ENCODE measurements at regions not wholly inside any gene's neighbourhood (a gene's known extent, or its start where the extent isn't known, plus 50 kb on each side); places are given as distances from the start of the nearest gene placed in this dataset.

DNA sequence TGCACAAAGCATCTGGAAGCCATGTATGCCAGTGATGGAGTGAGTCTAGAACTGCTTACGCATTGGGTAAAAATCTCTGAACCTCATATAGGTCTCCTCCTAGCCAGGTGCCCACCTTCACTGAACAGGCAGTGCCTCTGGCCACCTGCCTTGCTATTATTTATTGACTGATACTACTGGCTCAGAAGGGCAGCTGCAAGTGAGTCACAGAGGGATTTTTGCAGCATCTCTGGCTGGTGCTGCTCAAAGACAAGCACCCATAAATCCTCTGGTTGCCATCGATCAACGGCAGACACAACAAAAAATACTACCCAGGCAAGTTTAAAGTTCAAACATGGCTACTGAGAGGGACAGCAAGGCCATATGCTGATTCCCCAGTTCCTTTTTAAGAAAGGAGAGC, 279.4 kb downstream of the UBE3D start:
- CTCF ChIA-PET: no interaction called here
- H3K9me2 ChIP-seq (ENCODE audit: insufficient read depth): no peaks in the 10 kb centered on the region
- H3K4me1 ChIP-seq (ENCODE audit: control insufficient read depth in 1 of 2, insufficient read depth in 2 of 2, low read length in 2 of 2): no peaks in the 10 kb centered on the region
- no peaks in the 10 kb centered on the region for H3K9me3 ChIP-seq (ENCODE audit: control insufficient read depth in 1 of 2, insufficient read depth in 1 of 2, low read depth in 1 of 2, low read length in 2 of 2)
- no peaks in the 10 kb centered on the region for H3K79me2 ChIP-seq (ENCODE audit: insufficient read depth, low read length)
- BruUV-seq (replicated peaks): no TSS peak
- RAD21 ChIA-PET (ENCODE audit: low non-redundant PET in 1 of 2, low total read pairs in 2 of 2, uncharacterized antibody in 2 of 2, unreplicated experiment in 2 of 2): no interaction called here
- H3K27ac ChIP-seq (ENCODE audit: low read depth, low read length): no peak overlapping the region
- POLR2A ChIA-PET: no interaction called here
- no peaks in the 10 kb centered on the region for H3K27me3 ChIP-seq (ENCODE audit: insufficient read depth, low read length)
- TF ChIP-seq, protein P1, sequence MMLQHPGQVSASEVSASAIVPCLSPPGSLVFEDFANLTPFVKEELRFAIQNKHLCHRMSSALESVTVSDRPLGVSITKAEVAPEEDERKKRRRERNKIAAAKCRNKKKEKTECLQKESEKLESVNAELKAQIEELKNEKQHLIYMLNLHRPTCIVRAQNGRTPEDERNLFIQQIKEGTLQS (IDR thresholded peaks at IDR 0.05): no peak
- TF ChIP-seq JUND (IDR thresholded peaks at IDR 0.05): no peak
- TF ChIP-seq EZH2 (IDR thresholded peaks at IDR 0.05): no peak
- H3K4me2 ChIP-seq (ENCODE audit: low read length): no peak overlapping the region
- no peak overlapping the region for H3K4me3 ChIP-seq (replicated peaks in 1 of 2; ENCODE audit: low read depth in 1 of 2, low read length in 2 of 2)
- no peak for ATAC-seq
- intact Hi-C loops (cut with micrococcal nuclease): no loop called here
- no peaks in the 10 kb centered on the region for H3K36me3 ChIP-seq (ENCODE audit: control insufficient read depth in 1 of 2, insufficient read depth in 2 of 2, low read length in 2 of 2)
- H3K9ac ChIP-seq (ENCODE audit: low read length): no peak overlapping the region
- H4K20me1 ChIP-seq (ENCODE audit: insufficient read depth): no peaks in the 10 kb centered on the region
- DNase-seq (ENCODE audit: low read depth, low spot score): no peak
- no peak overlapping the region for H2AFZ ChIP-seq (ENCODE audit: low read depth, low read length, poor library complexity, severe bottlenecking)

DNA sequence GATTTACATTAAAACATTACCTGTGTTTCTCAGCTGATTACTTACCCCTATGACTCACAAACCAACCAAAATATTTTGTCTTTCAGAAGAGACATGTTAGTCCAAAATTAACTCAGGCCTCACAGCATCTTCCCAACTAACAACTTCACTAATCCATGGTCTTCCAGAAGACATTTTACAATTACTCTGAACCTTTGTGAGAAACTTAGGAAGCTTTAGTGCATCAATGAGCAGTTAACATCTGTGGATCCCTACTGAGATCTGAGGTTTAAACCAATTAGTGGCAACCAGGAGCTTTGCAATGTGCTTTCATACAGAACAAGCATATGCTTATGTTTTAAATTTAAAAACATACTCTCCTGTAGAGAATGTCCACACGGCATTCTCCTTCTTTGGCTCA, 269.7 kb downstream of the UBE3D start:
- Histone ChIP-seq H3K27ac (ENCODE audit: low read depth, low read length) (no peak overlapping the region), H3K4me2 (ENCODE audit: low read length) (no peak overlapping the region), H3K27me3 (ENCODE audit: insufficient read depth, low read length) (no peaks in the 10 kb centered on the region), H3K79me2 (ENCODE audit: insufficient read depth, low read length) (no peaks in the 10 kb centered on the region), H2AFZ (ENCODE audit: low read depth, low read length, poor library complexity, severe bottlenecking) (no peak overlapping the region), H4K20me1 (ENCODE audit: insufficient read depth) (no peaks in the 10 kb centered on the region), H3K9me3 (ENCODE audit: control insufficient read depth in 1 of 2, insufficient read depth in 1 of 2, low read depth in 1 of 2, low read length in 2 of 2) (no peaks in the 10 kb centered on the region; a peak in 1 of 4 replicates), H3K4me3 (replicated peaks in 1 of 2; ENCODE audit: low read depth in 1 of 2, low read length in 2 of 2) (no peak overlapping the region), H3K36me3 (ENCODE audit: control insufficient read depth in 1 of 2, insufficient read depth in 2 of 2, low read length in 2 of 2) (no peaks in the 10 kb centered on the region), H3K9me2 (ENCODE audit: insufficient read depth) (no peaks in the 10 kb centered on the region), H3K4me1 (ENCODE audit: control insufficient read depth in 1 of 2, insufficient read depth in 2 of 2, low read length in 2 of 2) (no peaks in the 10 kb centered on the region), H3K9ac (ENCODE audit: low read length) (no peak overlapping the region)
- ATAC-seq (no peak), DNase-seq (ENCODE audit: low read depth, low spot score) (no peak)
- intact Hi-C loops (cut with micrococcal nuclease): no loop called here
- ChIA-PET POLR2A (no interaction called here), CTCF (no interaction called here), RAD21 (ENCODE audit: low non-redundant PET in 1 of 2, low total read pairs in 2 of 2, uncharacterized antibody in 2 of 2, unreplicated experiment in 2 of 2) (no interaction called here)
- BruUV-seq (replicated peaks): no TSS peak
- TF ChIP-seq POLR2AphosphoS5 (IDR thresholded peaks at IDR 0.05; ENCODE audit: low read depth, low read length) (no peak), TCF7L2 (IDR thresholded peaks at IDR 0.05; ENCODE audit: borderline replicate concordance, extremely low read depth, insufficient read depth, insufficient read length) (no peak), SP1 (IDR thresholded peaks at IDR 0.05; ENCODE audit: low read depth) (no peak), RAD21 (IDR thresholded peaks at IDR 0.05; ENCODE audit: low read depth) (no peak), SIN3A (IDR thresholded peaks at IDR 0.05; ENCODE audit: low read depth) (no peak), ZFX (IDR thresholded peaks at IDR 0.05) (no peak), YY1 (IDR thresholded peaks at IDR 0.05; ENCODE audit: extremely low read depth, insufficient replicate concordance, low read depth, low read length) (no peak), EZH2 (IDR thresholded peaks at IDR 0.05) (no peak), JUND (IDR thresholded peaks at IDR 0.05) (no peak), POLR2A (IDR thresholded peaks at IDR 0.05; ENCODE audit: borderline replicate concordance, extremely low read depth, insufficient read depth, insufficient read length) (no peak), ELF1 (IDR thresholded peaks at IDR 0.05; ENCODE audit: borderline replicate concordance, low read depth) (no peak), CEBPB (IDR thresholded peaks at IDR 0.05; ENCODE audit: low read depth) (no peak), SRF (IDR thresholded peaks at IDR 0.05; ENCODE audit: low read depth) (no peak)
- TF ChIP-seq, protein P2, sequence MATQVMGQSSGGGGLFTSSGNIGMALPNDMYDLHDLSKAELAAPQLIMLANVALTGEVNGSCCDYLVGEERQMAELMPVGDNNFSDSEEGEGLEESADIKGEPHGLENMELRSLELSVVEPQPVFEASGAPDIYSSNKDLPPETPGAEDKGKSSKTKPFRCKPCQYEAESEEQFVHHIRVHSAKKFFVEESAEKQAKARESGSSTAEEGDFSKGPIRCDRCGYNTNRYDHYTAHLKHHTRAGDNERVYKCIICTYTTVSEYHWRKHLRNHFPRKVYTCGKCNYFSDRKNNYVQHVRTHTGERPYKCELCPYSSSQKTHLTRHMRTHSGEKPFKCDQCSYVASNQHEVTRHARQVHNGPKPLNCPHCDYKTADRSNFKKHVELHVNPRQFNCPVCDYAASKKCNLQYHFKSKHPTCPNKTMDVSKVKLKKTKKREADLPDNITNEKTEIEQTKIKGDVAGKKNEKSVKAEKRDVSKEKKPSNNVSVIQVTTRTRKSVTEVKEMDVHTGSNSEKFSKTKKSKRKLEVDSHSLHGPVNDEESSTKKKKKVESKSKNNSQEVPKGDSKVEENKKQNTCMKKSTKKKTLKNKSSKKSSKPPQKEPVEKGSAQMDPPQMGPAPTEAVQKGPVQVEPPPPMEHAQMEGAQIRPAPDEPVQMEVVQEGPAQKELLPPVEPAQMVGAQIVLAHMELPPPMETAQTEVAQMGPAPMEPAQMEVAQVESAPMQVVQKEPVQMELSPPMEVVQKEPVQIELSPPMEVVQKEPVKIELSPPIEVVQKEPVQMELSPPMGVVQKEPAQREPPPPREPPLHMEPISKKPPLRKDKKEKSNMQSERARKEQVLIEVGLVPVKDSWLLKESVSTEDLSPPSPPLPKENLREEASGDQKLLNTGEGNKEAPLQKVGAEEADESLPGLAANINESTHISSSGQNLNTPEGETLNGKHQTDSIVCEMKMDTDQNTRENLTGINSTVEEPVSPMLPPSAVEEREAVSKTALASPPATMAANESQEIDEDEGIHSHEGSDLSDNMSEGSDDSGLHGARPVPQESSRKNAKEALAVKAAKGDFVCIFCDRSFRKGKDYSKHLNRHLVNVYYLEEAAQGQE (IDR thresholded peaks at IDR 0.05; ENCODE audit: low read depth): no peak
- TF ChIP-seq, protein P1 (IDR thresholded peaks at IDR 0.05): no peak
- TF ChIP-seq, protein P3, sequence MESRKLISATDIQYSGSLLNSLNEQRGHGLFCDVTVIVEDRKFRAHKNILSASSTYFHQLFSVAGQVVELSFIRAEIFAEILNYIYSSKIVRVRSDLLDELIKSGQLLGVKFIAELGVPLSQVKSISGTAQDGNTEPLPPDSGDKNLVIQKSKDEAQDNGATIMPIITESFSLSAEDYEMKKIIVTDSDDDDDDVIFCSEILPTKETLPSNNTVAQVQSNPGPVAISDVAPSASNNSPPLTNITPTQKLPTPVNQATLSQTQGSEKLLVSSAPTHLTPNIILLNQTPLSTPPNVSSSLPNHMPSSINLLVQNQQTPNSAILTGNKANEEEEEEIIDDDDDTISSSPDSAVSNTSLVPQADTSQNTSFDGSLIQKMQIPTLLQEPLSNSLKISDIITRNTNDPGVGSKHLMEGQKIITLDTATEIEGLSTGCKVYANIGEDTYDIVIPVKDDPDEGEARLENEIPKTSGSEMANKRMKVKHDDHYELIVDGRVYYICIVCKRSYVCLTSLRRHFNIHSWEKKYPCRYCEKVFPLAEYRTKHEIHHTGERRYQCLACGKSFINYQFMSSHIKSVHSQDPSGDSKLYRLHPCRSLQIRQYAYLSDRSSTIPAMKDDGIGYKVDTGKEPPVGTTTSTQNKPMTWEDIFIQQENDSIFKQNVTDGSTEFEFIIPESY (IDR thresholded peaks at IDR 0.05; ENCODE audit: extremely low read depth, insufficient replicate concordance, low read length): no peak
